Smooth muscle cell (in vitro differentiated cells): ENCODE measurements at regions not wholly inside any gene's neighbourhood (a gene's known extent, or its start where the extent isn't known, plus 50 kb on each side); places are given as distances from the start of the nearest gene placed in this dataset.

Experiments used
- DNase-seq: peaks from one replicate; lab custom pipeline; 2025; ENCODE audit not compliant: unreplicated experiment; lab: John Stamatoyannopoulos, UW
- H2AFZ ChIP-seq: fragments of 200-600 bp; sonication (generic); 2 replicates; pipeline ENCODE4 v1.6.0; 2016; ENCODE audit warnings: antibody characterized with exemption, low read depth, mild to moderate bottlenecking
- H3F3A ChIP-seq: fragments of 200-600 bp; sonication (generic); 2 replicates; pipeline ENCODE4 v1.6.0; 2017; ENCODE audit warnings: antibody characterized with exemption, low read depth
- H3K27ac ChIP-seq: fragments of 200-600 bp; sonication (generic); 2 replicates; pipeline ENCODE4 v1.5.1; 2016; ENCODE audit warnings: low read depth, mild to moderate bottlenecking
- H3K27me3 ChIP-seq: fragments of 200-600 bp; sonication (generic); 2 replicates; pipeline ENCODE4 v1.6.1; 2016; ENCODE audit warnings: low read depth, mild to moderate bottlenecking
- H3K36me3 ChIP-seq: fragments of 200-600 bp; sonication (generic); 2 replicates; pipeline ENCODE4 v1.5.1; 2016; ENCODE audit warnings: low read depth
- H3K4me1 ChIP-seq: fragments of 200-600 bp; sonication (generic); 2 replicates; pipeline ENCODE4 v1.5.1; 2016; ENCODE audit warnings: low read depth
- H3K4me2 ChIP-seq: fragments of 200-600 bp; sonication (generic); 2 replicates; pipeline ENCODE4 v1.6.0; 2016; ENCODE audit warnings: mild to moderate bottlenecking
- H3K4me3 ChIP-seq: fragments of 200-600 bp; sonication (generic); 2 replicates; pipeline ENCODE4 v1.5.1; 2016; ENCODE audit warnings: mild to moderate bottlenecking
- H3K79me2 ChIP-seq: fragments of 200-600 bp; sonication (generic); 2 replicates; pipeline ENCODE4 v1.6.0; 2016; ENCODE audit warnings: low read depth, mild to moderate bottlenecking
- H3K9ac ChIP-seq: fragments of 200-600 bp; sonication (generic); 2 replicates; pipeline ENCODE4 v1.6.0; 2016; ENCODE audit warnings: low read depth
- H3K9me3 ChIP-seq: fragments of 200-600 bp; sonication (generic); replicated peaks from 2 replicates; pipeline ENCODE4 v1.5.1; 2016; ENCODE audit warnings: low read depth
- H4K20me1 ChIP-seq: fragments of 200-600 bp; sonication (generic); 2 replicates; pipeline ENCODE4 v1.6.0; 2016; ENCODE audit warnings: low read depth
- CTCF ChIP-seq: fragments of 200-600 bp; sonication (generic); IDR thresholded peaks from 2 replicates; pipeline ENCODE4 v1.5.1; 2017; ENCODE audit warnings: borderline replicate concordance, mild to moderate bottlenecking, antibody characterized with exemption; ENCODE audit not compliant: insufficient read depth, poor library complexity, severe bottlenecking
- WGBS: methylation state at CpG from one replicate; pipeline ENCODE4 v1.1.7; 2016; ENCODE audit warnings: low lambda C conversion rate; 5-methylcytosine and 5-hydroxymethylcytosine counted together

- Histone ChIP-seq H3K27me3 (no peaks in the 10 kb centered on the region), H3K9ac (no peak overlapping the region), H3K79me2 (no peaks in the 10 kb centered on the region), H4K20me1 (no peaks in the 10 kb centered on the region), H3K27ac (no peak overlapping the region), H3F3A (no peaks in the 10 kb centered on the region), H3K4me3 (no peak overlapping the region), H3K4me2 (no peak overlapping the region), H3K4me1 (no peaks in the 10 kb centered on the region), H3K36me3 (no peaks in the 10 kb centered on the region), H3K9me3 (no peaks in the 10 kb centered on the region), H2AFZ (no peak overlapping the region)
- DNase-seq, result no peak
- WGBS, result 89% methylated on average over 2 of the region's 2 CpGs
- TF ChIP-seq CTCF, result no peak
Observed at GRCh38 chr5:66417781-66418180, 178.4 kb upstream of the MAST4 start.

GRCh38 chr5:66423484-66423883, 172.7 kb upstream of the MAST4 start:
- H3F3A ChIP-seq, result no peaks in the 10 kb centered on the region
- no peaks in the 10 kb centered on the region for H4K20me1 ChIP-seq
- H3K4me3 ChIP-seq, result no peak overlapping the region
- no peaks in the 10 kb centered on the region for H3K27me3 ChIP-seq
- no peak overlapping the region for H3K27ac ChIP-seq
- H3K4me2 ChIP-seq, result no peak overlapping the region
- no peak overlapping the region for H2AFZ ChIP-seq
- no peaks in the 10 kb centered on the region for H3K79me2 ChIP-seq
- no peak for DNase-seq
- H3K4me1 ChIP-seq, result no peaks in the 10 kb centered on the region
- H3K9ac ChIP-seq, result no peak overlapping the region
- no peaks in the 10 kb centered on the region for H3K36me3 ChIP-seq
- no peaks in the 10 kb centered on the region for H3K9me3 ChIP-seq
- 90% methylated on average over 3 of the region's 3 CpGs for WGBS
- TF ChIP-seq CTCF, result no peak

DNA sequence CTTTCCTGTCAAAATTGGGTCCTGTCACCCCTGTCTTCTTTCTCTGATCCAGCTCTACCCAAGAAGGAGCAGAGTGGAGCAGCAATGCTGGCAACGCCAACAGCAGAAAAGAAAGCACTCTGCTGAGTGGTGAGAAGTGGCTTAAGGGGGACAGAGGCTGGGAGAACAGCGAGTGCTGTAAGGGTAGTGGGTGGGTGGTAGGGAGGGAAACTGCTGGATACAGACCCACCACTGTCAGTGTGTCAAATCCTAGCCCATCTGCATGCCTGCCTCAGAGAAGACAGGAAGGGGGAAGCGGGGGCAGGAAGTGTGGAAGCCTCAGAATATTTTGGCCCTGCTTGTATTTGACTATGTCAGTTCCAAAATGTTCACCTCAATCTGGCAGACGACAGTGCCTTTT, 170.4 kb upstream of the MAST4 start:
- H3K4me2 ChIP-seq, result no peak overlapping the region
- no peak overlapping the region for H2AFZ ChIP-seq
- no peaks in the 10 kb centered on the region for H3K9me3 ChIP-seq
- H4K20me1 ChIP-seq, result no peaks in the 10 kb centered on the region
- WGBS, result 87% methylated on average over 4 of the region's 4 CpGs
- DNase-seq, result no peak
- no peak overlapping the region for H3K27ac ChIP-seq
- H3K4me3 ChIP-seq, result no peak overlapping the region
- no peaks in the 10 kb centered on the region for H3F3A ChIP-seq
- no peaks in the 10 kb centered on the region for H3K36me3 ChIP-seq
- H3K4me1 ChIP-seq, result no peaks in the 10 kb centered on the region
- H3K79me2 ChIP-seq, result no peaks in the 10 kb centered on the region
- H3K27me3 ChIP-seq, result no peaks in the 10 kb centered on the region
- H3K9ac ChIP-seq, result no peak overlapping the region
- no peak for TF ChIP-seq CTCF

GRCh38 chr5:66426259-66427138, 169.7 kb upstream of the MAST4 start:
- no peaks in the 10 kb centered on the region for H3F3A ChIP-seq
- no peak for TF ChIP-seq CTCF

More at GRCh38 chr5:66426259-66427138, 169.7 kb upstream of the MAST4 start:
- H3K9me3 ChIP-seq, result no peaks in the 10 kb centered on the region
- no peaks in the 10 kb centered on the region for H3K4me1 ChIP-seq
- DNase-seq, result no peak
- 83% methylated on average over 16 of the region's 16 CpGs for WGBS
- no peaks in the 10 kb centered on the region for H3K36me3 ChIP-seq
- no peaks in the 10 kb centered on the region for H3K79me2 ChIP-seq
- H3K9ac ChIP-seq, result no peak overlapping the region
- no peak overlapping the region for H2AFZ ChIP-seq
- no peak overlapping the region for H3K27ac ChIP-seq
- H3K4me3 ChIP-seq, result no peak overlapping the region
- H3K27me3 ChIP-seq, result no peaks in the 10 kb centered on the region
- H3K4me2 ChIP-seq, result no peak overlapping the region
- no peaks in the 10 kb centered on the region for H4K20me1 ChIP-seq
